Liver (tissue), 3 donors: ENCODE measurements at regions not wholly inside any gene's neighbourhood (a gene's known extent, or its start where the extent isn't known, plus 50 kb on each side); places are given as distances from the start of the nearest gene placed in this dataset.

ENCODE experiments used
- MAX ChIP-seq: IDR thresholded peaks from 2 replicates; pipeline ENCODE4 v1.6.1; 2016; ENCODE audit warnings: antibody characterized with exemption
- RAD21 ChIP-seq, 2 donors: IDR thresholded peaks; 2 replicates each; pipeline ENCODE4 v1.6.1; 2016; ENCODE audit warnings: antibody characterized with exemption in 2 of 2, mild to moderate bottlenecking in 2 of 2
- TF ChIP-seq, protein P1 (sequence below): fragments of 150-350 bp; IDR thresholded peaks from 2 replicates; pipeline ENCODE4 v1.5.1; 2017; ENCODE audit warnings: improper control_type of control experiment, low read depth, low read length; ENCODE audit not compliant: missing input control
- donor health status: healthy.
- donor health status: healthy.

GRCh38 chr7:125773113-125773785, 843.6 kb upstream of the POT1 start:
- TF ChIP-seq, protein P1, sequence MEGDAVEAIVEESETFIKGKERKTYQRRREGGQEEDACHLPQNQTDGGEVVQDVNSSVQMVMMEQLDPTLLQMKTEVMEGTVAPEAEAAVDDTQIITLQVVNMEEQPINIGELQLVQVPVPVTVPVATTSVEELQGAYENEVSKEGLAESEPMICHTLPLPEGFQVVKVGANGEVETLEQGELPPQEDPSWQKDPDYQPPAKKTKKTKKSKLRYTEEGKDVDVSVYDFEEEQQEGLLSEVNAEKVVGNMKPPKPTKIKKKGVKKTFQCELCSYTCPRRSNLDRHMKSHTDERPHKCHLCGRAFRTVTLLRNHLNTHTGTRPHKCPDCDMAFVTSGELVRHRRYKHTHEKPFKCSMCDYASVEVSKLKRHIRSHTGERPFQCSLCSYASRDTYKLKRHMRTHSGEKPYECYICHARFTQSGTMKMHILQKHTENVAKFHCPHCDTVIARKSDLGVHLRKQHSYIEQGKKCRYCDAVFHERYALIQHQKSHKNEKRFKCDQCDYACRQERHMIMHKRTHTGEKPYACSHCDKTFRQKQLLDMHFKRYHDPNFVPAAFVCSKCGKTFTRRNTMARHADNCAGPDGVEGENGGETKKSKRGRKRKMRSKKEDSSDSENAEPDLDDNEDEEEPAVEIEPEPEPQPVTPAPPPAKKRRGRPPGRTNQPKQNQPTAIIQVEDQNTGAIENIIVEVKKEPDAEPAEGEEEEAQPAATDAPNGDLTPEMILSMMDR, result no peak
- TF ChIP-seq MAX (no peak), RAD21 (IDR thresholded peaks at IDR 0.05) (no peak)
